ENCODE measurements at regions not wholly inside any gene's neighbourhood (a gene's known extent, or its start where the extent isn't known, plus 50 kb on each side); places are given as distances from the start of the nearest gene placed in this dataset.

- Histone ChIP-seq H3K4me2 (ENCODE audit: low read length) (no peak overlapping the region), H3K36me3 (ENCODE audit: insufficient read depth, low read length) (no peaks in the 10 kb centered on the region), H4K20me1 (ENCODE audit: insufficient read depth, low read length) (no peaks in the 10 kb centered on the region), H3K4me1 (ENCODE audit: insufficient read depth, low read length, severe bottlenecking) (no peaks in the 10 kb centered on the region), H3K9me3 (ENCODE audit: low read length) (no peaks in the 10 kb centered on the region), H3F3A (ENCODE audit: insufficient read depth, low read length) (no peaks in the 10 kb centered on the region), H3K4me3 (ENCODE audit: low read depth, low read length, poor library complexity, severe bottlenecking) (no peak overlapping the region), H3K9me2 (ENCODE audit: low read depth, low read length) (no peaks in the 10 kb centered on the region), H3K9ac (ENCODE audit: low read length) (no peak overlapping the region), H3K27ac (ENCODE audit: low read depth, low read length, poor library complexity, severe bottlenecking) (no peak overlapping the region), H2AFZ (ENCODE audit: low read length) (no peak overlapping the region), H3K27me3 (ENCODE audit: insufficient read depth, low read length) (no peaks in the 10 kb centered on the region), H3K79me2 (ENCODE audit: insufficient read depth, low read length) (no peaks in the 10 kb centered on the region)
- TF ChIP-seq EZH2 (IDR thresholded peaks at IDR 0.05; ENCODE audit: borderline replicate concordance, low read length) (no peak), CTCF (IDR thresholded peaks at IDR 0.05; ENCODE audit: low read length) (no peak)
Measured at GRCh38 chr9:119924736-119925135, 555.5 kb upstream of the BRINP1 start.

- no peaks in the 10 kb centered on the region for H4K20me1 ChIP-seq (ENCODE audit: insufficient read depth, low read length)
- no peak overlapping the region for H3K9ac ChIP-seq (ENCODE audit: low read length)
- TF ChIP-seq EZH2 (IDR thresholded peaks at IDR 0.05; ENCODE audit: borderline replicate concordance, low read length) (no peak), CTCF (IDR thresholded peaks at IDR 0.05; ENCODE audit: low read length) (no peak)
Measured at GRCh38 chr9:119917175-119917574, 547.9 kb upstream of the BRINP1 start.

GRCh38 chr9:119907056-119907455 is 537.8 kb upstream of the BRINP1 start:
- no peaks in the 10 kb centered on the region for H3K9me2 ChIP-seq (ENCODE audit: low read depth, low read length)
- no peak overlapping the region for H3K27ac ChIP-seq (ENCODE audit: low read depth, low read length, poor library complexity, severe bottlenecking)
- no peak overlapping the region for H3K4me2 ChIP-seq (ENCODE audit: low read length)
- H3F3A ChIP-seq (ENCODE audit: insufficient read depth, low read length), result no peaks in the 10 kb centered on the region
- TF ChIP-seq CTCF (IDR thresholded peaks at IDR 0.05; ENCODE audit: low read length) (no peak), EZH2 (IDR thresholded peaks at IDR 0.05; ENCODE audit: borderline replicate concordance, low read length) (no peak)
- no peaks in the 10 kb centered on the region for H3K27me3 ChIP-seq (ENCODE audit: insufficient read depth, low read length)
- H3K9me3 ChIP-seq (ENCODE audit: low read length), result no peaks in the 10 kb centered on the region; the same call in 1 of the 2 replicates
- H3K4me1 ChIP-seq (ENCODE audit: insufficient read depth, low read length, severe bottlenecking), result no peaks in the 10 kb centered on the region
- H2AFZ ChIP-seq (ENCODE audit: low read length), result no peak overlapping the region
- H3K79me2 ChIP-seq (ENCODE audit: insufficient read depth, low read length), result no peaks in the 10 kb centered on the region
- H4K20me1 ChIP-seq (ENCODE audit: insufficient read depth, low read length), result no peaks in the 10 kb centered on the region
- no peaks in the 10 kb centered on the region for H3K36me3 ChIP-seq (ENCODE audit: insufficient read depth, low read length)
- H3K9ac ChIP-seq (ENCODE audit: low read length), result no peak overlapping the region
- no peak overlapping the region for H3K4me3 ChIP-seq (ENCODE audit: low read depth, low read length, poor library complexity, severe bottlenecking)

More at GRCh38 chr9:119917175-119917574, 547.9 kb upstream of the BRINP1 start:
- H3K9me2 ChIP-seq (ENCODE audit: low read depth, low read length), result no peaks in the 10 kb centered on the region
- no peak overlapping the region for H3K4me2 ChIP-seq (ENCODE audit: low read length)
- H3K4me1 ChIP-seq (ENCODE audit: insufficient read depth, low read length, severe bottlenecking), result no peaks in the 10 kb centered on the region
- H3K27me3 ChIP-seq (ENCODE audit: insufficient read depth, low read length), result no peaks in the 10 kb centered on the region
- H3K9me3 ChIP-seq (ENCODE audit: low read length), result no peaks in the 10 kb centered on the region
- no peaks in the 10 kb centered on the region for H3K79me2 ChIP-seq (ENCODE audit: insufficient read depth, low read length)
- no peak overlapping the region for H3K27ac ChIP-seq (ENCODE audit: low read depth, low read length, poor library complexity, severe bottlenecking)
- no peaks in the 10 kb centered on the region for H3F3A ChIP-seq (ENCODE audit: insufficient read depth, low read length)
- no peaks in the 10 kb centered on the region for H3K36me3 ChIP-seq (ENCODE audit: insufficient read depth, low read length)
- no peak overlapping the region for H3K4me3 ChIP-seq (ENCODE audit: low read depth, low read length, poor library complexity, severe bottlenecking)
- H2AFZ ChIP-seq (ENCODE audit: low read length), result no peak overlapping the region

All from OCI-LY1 (cell line).